ENCODE measurements at regions not wholly inside any gene's neighbourhood (a gene's known extent, or its start where the extent isn't known, plus 50 kb on each side); places are given as distances from the start of the nearest gene placed in this dataset.

GRCh38 chr18:27411911-27412310 lies 226.8 kb upstream of the CHST9 start:
- dilution Hi-C loops (cut with MboI; ENCODE audit: extremely low pct_ligation_motif_present, low sequenced_read_pairs) = no loop called here
- Histone ChIP-seq H3K36me3 (ENCODE audit: control insufficient read depth in 2 of 2, extremely low read depth in 1 of 2, insufficient read depth in 2 of 2, low read length in 2 of 2) (no peaks in the 10 kb centered on the region), H3K9me1 (replicated peaks; ENCODE audit: control insufficient read depth, extremely low read depth, insufficient read depth, low read length) (no peaks in the 10 kb centered on the region), H3K4me3 (replicated peaks in 1 of 3; ENCODE audit: insufficient read depth in 1 of 3, low read depth in 1 of 3, low read length in 3 of 3) (no peak overlapping the region), H2AFZ (ENCODE audit: low read depth, low read length) (no peak overlapping the region), H4K20me1 (replicated peaks; ENCODE audit: control insufficient read depth, extremely low read depth, insufficient read depth, low read length) (no peaks in the 10 kb centered on the region), H3K9me3 (replicated peaks; ENCODE audit: control insufficient read depth, insufficient read depth, low read length) (no peaks in the 10 kb centered on the region), H3K27me3 (ENCODE audit: control insufficient read depth in 2 of 2, insufficient read depth in 2 of 2, low read length in 2 of 2) (no peaks in the 10 kb centered on the region), H3K9ac (replicated peaks; ENCODE audit: extremely low read depth, insufficient read depth, low read length) (no peak overlapping the region), H3K4me2 (ENCODE audit: insufficient read depth, low read length) (no peak overlapping the region), H3K79me2 (ENCODE audit: control insufficient read depth, insufficient read depth, low read length) (no peaks in the 10 kb centered on the region), H3K27ac (ENCODE audit: insufficient read depth, low read depth, low read length) (no peak overlapping the region), H3K4me1 (ENCODE audit: control insufficient read depth, extremely low read depth, insufficient read depth, low read length) (no peaks in the 10 kb centered on the region)
- POLR2A ChIA-PET = no interaction called here
- CTCF ChIA-PET = no interaction called here
- intact Hi-C loops (cut with micrococcal nuclease) = no loop called here
- FAIRE-seq = no peak
- TF ChIP-seq POLR2AphosphoS5 (IDR thresholded peaks at IDR 0.05; ENCODE audit: insufficient read depth, low read depth, low read length) (no peak), CTCF (IDR thresholded peaks at IDR 0.05; ENCODE audit: extremely low read depth in 1 of 2, insufficient read depth in 1 of 2, low read depth in 1 of 2, low read length in 2 of 2) (no peak), MYC (IDR thresholded peaks at IDR 0.05; ENCODE audit: low read depth, low read length) (no peak), POLR2A (IDR thresholded peaks at IDR 0.05; ENCODE audit: low read depth, low read length) (no peak), EZH2 (IDR thresholded peaks at IDR 0.05; ENCODE audit: borderline replicate concordance, low read depth, low read length, severe bottlenecking) (no peak), MAX (IDR thresholded peaks at IDR 0.05; ENCODE audit: insufficient read depth, insufficient read length) (no peak)
- BruUV-seq (replicated peaks) = no TSS peak
- DNase-seq (ENCODE audit: low read depth, low spot score) = no peak

DNA sequence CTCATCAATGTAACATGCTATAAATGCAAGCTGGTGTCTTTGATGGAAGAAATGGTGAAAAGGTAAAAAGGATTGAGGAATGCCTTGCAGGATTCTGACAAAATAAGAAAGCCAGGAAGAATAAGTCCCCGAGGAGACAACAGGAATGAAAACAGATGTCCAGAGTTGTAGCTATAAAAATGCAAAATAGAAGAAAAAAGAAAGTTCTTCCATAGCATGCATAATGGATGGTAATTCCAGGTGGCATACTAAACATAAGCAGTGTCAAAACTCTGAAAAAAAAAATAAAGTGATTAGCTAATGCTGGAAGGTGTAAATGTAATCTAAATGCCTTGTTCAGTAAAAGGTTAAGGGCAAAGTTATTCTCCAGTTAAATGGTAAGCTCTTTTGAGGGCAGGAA lies 225.9 kb upstream of the CHST9 start:
- no peaks in the 10 kb centered on the region for H4K20me1 ChIP-seq (replicated peaks; ENCODE audit: control insufficient read depth, extremely low read depth, insufficient read depth, low read length)
- H3K4me1 ChIP-seq (ENCODE audit: control insufficient read depth, extremely low read depth, insufficient read depth, low read length) = no peaks in the 10 kb centered on the region
- H3K9me3 ChIP-seq (replicated peaks; ENCODE audit: control insufficient read depth, insufficient read depth, low read length) = no peaks in the 10 kb centered on the region
- intact Hi-C loops (cut with micrococcal nuclease) (no loop called here), dilution Hi-C loops (cut with MboI; ENCODE audit: extremely low pct_ligation_motif_present, low sequenced_read_pairs) (no loop called here)
- H3K36me3 ChIP-seq (ENCODE audit: control insufficient read depth in 2 of 2, extremely low read depth in 1 of 2, insufficient read depth in 2 of 2, low read length in 2 of 2) = no peaks in the 10 kb centered on the region
- ChIA-PET POLR2A (no interaction called here), CTCF (no interaction called here)
- H3K9me1 ChIP-seq (replicated peaks; ENCODE audit: control insufficient read depth, extremely low read depth, insufficient read depth, low read length) = no peaks in the 10 kb centered on the region
- H3K79me2 ChIP-seq (ENCODE audit: control insufficient read depth, insufficient read depth, low read length) = no peaks in the 10 kb centered on the region
- H3K27ac ChIP-seq (ENCODE audit: insufficient read depth, low read depth, low read length) = no peak overlapping the region
- DNase-seq (ENCODE audit: low read depth, low spot score) = no peak
- BruUV-seq (replicated peaks) = no TSS peak
- H3K4me3 ChIP-seq (replicated peaks in 1 of 3; ENCODE audit: insufficient read depth in 1 of 3, low read depth in 1 of 3, low read length in 3 of 3) = no peak overlapping the region
- H3K4me2 ChIP-seq (ENCODE audit: insufficient read depth, low read length) = no peak overlapping the region
- TF ChIP-seq EZH2 (IDR thresholded peaks at IDR 0.05; ENCODE audit: borderline replicate concordance, low read depth, low read length, severe bottlenecking) = no peak
- no peak for TF ChIP-seq MYC (IDR thresholded peaks at IDR 0.05; ENCODE audit: low read depth, low read length)
- FAIRE-seq = no peak
- H3K9ac ChIP-seq (replicated peaks; ENCODE audit: extremely low read depth, insufficient read depth, low read length) = no peak overlapping the region
- H2AFZ ChIP-seq (ENCODE audit: low read depth, low read length) = no peak overlapping the region
- H3K27me3 ChIP-seq (ENCODE audit: control insufficient read depth in 2 of 2, insufficient read depth in 2 of 2, low read length in 2 of 2) = no peaks in the 10 kb centered on the region
